ENCODE measurements at regions not wholly inside any gene's neighbourhood (a gene's known extent, or its start where the extent isn't known, plus 50 kb on each side); places are given as distances from the start of the nearest gene placed in this dataset.
A peak's percentile ranks its signal among the peaks of the same experiment; 100 is the strongest.

DNA sequence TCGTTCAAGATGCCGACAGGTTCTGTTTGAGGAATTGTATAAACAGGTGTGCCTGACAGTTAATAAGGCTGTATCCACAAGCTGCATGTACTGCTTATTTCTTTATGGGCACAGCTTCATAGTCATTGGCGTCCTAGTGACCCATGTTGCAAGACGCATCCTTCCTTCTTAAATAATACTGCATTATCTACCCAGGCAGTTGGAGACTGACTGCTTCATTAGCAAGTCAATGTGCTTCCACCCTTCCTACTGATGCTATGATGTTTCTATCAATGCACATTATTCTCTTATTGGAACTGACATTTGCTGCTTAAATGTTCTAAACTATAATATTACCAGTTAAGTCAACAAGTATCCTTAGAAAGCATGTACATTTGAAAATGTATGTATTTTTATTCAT lies 950.0 kb upstream of the MIR17HG start:
- Mint-ChIP-seq H3K9me3 (peaks cover 34% of the 10 kb centered on the region), H3K4me3 (no peak overlapping the region), H3K27ac (0 out of 2 replicates have a peak overlapping the region, but pooled peaks have one; percentile 4), H3K27me3 (ENCODE audit: low read depth) (no peaks in the 10 kb centered on the region), H3K4me1 (peaks cover 24% of the 10 kb centered on the region), H3K36me3 (peaks cover 21% of the 10 kb centered on the region)
- ChIA-PET CTCF (no interaction called here), POLR2A (no interaction called here)
- no peak for DNase-seq (ENCODE audit: low spot score)
- TF ChIP-seq ESRRA (CRISPR knock-in tag; IDR thresholded peaks at IDR 0.05; ENCODE audit: borderline replicate concordance) (no peak), NR3C1 (CRISPR knock-in tag; conservative IDR thresholded peaks at IDR 0.05; ENCODE audit: low read depth) (no peak), PRRX2 (CRISPR knock-in tag; IDR thresholded peaks at IDR 0.05) (no peak), ZNF317 (CRISPR knock-in tag; IDR thresholded peaks at IDR 0.05; ENCODE audit: borderline replicate concordance, low read depth) (no peak), E2F4 (CRISPR knock-in tag; IDR thresholded peaks at IDR 0.05; ENCODE audit: borderline replicate concordance, low read depth) (no peak), ZNF138 (CRISPR knock-in tag; conservative IDR thresholded peaks at IDR 0.05) (no peak), CBFB (CRISPR knock-in tag; IDR thresholded peaks at IDR 0.05; ENCODE audit: low read depth) (no peak), SOX15 (CRISPR knock-in tag; IDR thresholded peaks at IDR 0.05) (no peak), ERG (CRISPR knock-in tag; IDR thresholded peaks at IDR 0.05) (no peak), ZNF416 (CRISPR knock-in tag; IDR thresholded peaks at IDR 0.05) (no peak), NFE2L1 (CRISPR knock-in tag; IDR thresholded peaks at IDR 0.05) (no peak), SMAD3 (CRISPR knock-in tag; IDR thresholded peaks at IDR 0.05; ENCODE audit: borderline replicate concordance) (no peak)
- TF ChIP-seq, protein P1, sequence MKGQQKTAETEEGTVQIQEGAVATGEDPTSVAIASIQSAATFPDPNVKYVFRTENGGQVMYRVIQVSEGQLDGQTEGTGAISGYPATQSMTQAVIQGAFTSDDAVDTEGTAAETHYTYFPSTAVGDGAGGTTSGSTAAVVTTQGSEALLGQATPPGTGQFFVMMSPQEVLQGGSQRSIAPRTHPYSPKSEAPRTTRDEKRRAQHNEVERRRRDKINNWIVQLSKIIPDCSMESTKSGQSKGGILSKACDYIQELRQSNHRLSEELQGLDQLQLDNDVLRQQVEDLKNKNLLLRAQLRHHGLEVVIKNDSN (CRISPR knock-in tag; IDR thresholded peaks at IDR 0.05) = no peak
- TF ChIP-seq, protein P2, sequence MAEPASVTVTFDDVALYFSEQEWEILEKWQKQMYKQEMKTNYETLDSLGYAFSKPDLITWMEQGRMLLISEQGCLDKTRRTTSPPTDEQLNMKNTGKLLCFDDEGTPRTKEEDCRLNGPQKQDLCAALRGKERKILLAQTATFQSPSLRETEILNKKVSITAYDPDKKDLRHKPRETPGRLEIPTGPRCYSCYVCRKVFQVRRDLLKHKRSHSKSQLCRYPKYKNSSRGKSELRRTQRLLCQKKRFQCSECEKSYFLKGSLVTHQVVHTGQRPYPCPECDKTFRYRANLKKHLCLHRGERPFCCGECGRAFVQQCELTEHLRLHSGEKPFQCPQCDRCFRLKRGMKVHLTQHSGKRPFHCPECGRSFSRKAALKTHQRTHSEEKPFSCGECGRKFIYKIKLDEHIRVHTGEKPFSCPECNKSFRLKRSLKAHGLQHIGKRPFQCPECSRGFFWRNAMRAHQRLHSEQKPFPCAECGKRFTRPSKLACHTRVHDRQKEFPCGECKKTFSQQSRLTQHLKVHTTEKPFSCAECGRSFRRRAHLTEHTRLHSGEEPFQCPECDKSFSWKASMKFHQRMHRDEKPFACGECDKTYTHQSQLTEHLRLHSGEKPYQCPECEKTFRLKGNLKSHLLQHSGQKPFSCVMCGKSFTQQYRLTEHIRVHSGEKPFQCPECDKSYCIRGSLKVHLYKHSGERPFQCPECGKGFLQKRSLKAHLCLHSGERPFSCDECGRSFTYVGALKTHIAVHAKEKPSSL (CRISPR knock-in tag; conservative IDR thresholded peaks at IDR 0.05) = no peak
- TF ChIP-seq, protein P3, sequence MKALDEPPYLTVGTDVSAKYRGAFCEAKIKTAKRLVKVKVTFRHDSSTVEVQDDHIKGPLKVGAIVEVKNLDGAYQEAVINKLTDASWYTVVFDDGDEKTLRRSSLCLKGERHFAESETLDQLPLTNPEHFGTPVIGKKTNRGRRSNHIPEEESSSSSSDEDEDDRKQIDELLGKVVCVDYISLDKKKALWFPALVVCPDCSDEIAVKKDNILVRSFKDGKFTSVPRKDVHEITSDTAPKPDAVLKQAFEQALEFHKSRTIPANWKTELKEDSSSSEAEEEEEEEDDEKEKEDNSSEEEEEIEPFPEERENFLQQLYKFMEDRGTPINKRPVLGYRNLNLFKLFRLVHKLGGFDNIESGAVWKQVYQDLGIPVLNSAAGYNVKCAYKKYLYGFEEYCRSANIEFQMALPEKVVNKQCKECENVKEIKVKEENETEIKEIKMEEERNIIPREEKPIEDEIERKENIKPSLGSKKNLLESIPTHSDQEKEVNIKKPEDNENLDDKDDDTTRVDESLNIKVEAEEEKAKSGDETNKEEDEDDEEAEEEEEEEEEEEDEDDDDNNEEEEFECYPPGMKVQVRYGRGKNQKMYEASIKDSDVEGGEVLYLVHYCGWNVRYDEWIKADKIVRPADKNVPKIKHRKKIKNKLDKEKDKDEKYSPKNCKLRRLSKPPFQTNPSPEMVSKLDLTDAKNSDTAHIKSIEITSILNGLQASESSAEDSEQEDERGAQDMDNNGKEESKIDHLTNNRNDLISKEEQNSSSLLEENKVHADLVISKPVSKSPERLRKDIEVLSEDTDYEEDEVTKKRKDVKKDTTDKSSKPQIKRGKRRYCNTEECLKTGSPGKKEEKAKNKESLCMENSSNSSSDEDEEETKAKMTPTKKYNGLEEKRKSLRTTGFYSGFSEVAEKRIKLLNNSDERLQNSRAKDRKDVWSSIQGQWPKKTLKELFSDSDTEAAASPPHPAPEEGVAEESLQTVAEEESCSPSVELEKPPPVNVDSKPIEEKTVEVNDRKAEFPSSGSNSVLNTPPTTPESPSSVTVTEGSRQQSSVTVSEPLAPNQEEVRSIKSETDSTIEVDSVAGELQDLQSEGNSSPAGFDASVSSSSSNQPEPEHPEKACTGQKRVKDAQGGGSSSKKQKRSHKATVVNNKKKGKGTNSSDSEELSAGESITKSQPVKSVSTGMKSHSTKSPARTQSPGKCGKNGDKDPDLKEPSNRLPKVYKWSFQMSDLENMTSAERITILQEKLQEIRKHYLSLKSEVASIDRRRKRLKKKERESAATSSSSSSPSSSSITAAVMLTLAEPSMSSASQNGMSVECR (CRISPR knock-in tag; IDR thresholded peaks at IDR 0.05; ENCODE audit: borderline replicate concordance) = no peak
- TF ChIP-seq, protein P4, sequence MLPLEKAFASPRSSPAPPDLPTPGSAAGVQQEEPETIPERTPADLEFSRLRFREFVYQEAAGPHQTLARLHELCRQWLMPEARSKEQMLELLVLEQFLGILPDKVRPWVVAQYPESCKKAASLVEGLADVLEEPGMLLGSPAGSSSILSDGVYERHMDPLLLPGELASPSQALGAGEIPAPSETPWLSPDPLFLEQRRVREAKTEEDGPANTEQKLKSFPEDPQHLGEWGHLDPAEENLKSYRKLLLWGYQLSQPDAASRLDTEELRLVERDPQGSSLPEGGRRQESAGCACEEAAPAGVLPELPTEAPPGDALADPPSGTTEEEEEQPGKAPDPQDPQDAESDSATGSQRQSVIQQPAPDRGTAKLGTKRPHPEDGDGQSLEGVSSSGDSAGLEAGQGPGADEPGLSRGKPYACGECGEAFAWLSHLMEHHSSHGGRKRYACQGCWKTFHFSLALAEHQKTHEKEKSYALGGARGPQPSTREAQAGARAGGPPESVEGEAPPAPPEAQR (CRISPR knock-in tag; IDR thresholded peaks at IDR 0.05) = no peak
- ATAC-seq = peak; percentile 32; the same call in 1 of the 2 replicates
